Left colon (tissue), 2 donors: ENCODE measurements at regions not wholly inside any gene's neighbourhood (a gene's known extent, or its start where the extent isn't known, plus 50 kb on each side); places are given as distances from the start of the nearest gene placed in this dataset.
"Not testable (repeated sequence)": the region's sequence is repeated elsewhere in the genome, so short reads cannot be mapped to it uniquely, and the experiment has no call there.

Experiments
- ATAC-seq: fragments of 200-7000 bp; cut with Tn5 transposase; one replicate; pipeline ENCODE4 v1.9.1; 2020; ENCODE audit warnings: mild to moderate bottlenecking, moderate library complexity
- DNase-seq, 2 donors: peaks; one replicate each; pipeline ENCODE4 v3.0.0-alpha.2; 2020
- intact Hi-C, 2 donors: fragments of 100-400 bp; cut with DNase I in 1 of 2; cut with micrococcal nuclease in 1 of 2; formaldehyde crosslinking; loops; one replicate each; pipeline versions ENCODE4 v1.11.2 to v1.14.0; 2022; cut with DNase I, micrococcal nuclease
- donor health status: DM: no; HTN: no; CAD: no.
- donor health status: DM: yes; HTN: yes; CAD: no.

DNA sequence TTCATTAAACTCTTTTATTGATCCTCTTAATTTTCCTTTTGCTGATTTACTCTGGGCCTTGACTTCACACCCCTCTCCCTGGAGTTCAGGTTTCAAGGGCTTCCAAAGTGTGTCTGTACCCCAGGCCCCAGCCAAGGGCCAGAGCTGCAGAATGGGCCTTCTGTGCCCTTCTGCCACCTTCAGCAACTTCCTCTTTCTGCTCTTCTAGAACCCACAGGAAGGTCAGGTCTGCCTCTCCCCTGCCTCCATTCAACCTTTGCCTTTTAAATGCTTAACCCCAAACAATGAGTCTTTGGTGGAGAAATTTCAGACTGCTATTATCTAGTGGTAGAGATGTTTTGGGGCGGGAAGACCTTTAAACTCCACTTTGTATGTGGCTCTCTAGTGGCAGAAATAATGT lies 63.1 kb downstream of the TSN start:
- no peak for DNase-seq
- ATAC-seq: no peak
- intact Hi-C loops: no loop called here

DNA sequence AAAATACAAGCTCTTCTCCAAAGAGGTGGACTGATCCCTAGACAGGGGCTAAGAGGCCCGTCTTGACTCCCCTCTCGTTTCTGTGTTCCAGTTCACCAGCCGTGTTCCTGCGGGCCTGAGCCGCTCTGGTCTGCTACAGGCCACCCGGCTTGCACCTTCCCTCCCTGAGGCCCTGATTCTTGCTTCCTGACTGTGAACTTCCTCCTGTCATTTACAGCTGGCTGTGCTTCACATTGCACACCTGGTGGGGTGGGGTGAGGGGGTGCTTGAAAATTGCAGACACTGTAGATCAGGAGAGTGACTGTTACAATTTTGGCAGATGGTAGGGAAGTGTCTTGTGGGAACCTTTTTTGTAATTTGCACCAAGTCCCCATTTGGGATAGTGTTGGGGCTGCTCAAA lies 64.4 kb downstream of the TSN start:
- intact Hi-C loops: no loop called here
- ATAC-seq: peak; percentile 70
- DNase-seq: peak in 1 of 2 donors; percentile 14

- no peak for DNase-seq
- no peak for ATAC-seq
- intact Hi-C loops: no loop called here
Observed at GRCh38 chr2:121821476-121822158, 66.2 kb downstream of the TSN start.

- intact Hi-C loops: no loop called here
- ATAC-seq (no peak), DNase-seq (no peak)
Observed at GRCh38 chr2:121824264-121824663, 68.8 kb downstream of the TSN start.

- intact Hi-C loops: no loop called here
- DNase-seq: peak; percentile 42 to 69
- ATAC-seq: peak; percentile 93
Observed at GRCh38 chr2:121825003-121825950, 69.8 kb downstream of the TSN start.

DNA sequence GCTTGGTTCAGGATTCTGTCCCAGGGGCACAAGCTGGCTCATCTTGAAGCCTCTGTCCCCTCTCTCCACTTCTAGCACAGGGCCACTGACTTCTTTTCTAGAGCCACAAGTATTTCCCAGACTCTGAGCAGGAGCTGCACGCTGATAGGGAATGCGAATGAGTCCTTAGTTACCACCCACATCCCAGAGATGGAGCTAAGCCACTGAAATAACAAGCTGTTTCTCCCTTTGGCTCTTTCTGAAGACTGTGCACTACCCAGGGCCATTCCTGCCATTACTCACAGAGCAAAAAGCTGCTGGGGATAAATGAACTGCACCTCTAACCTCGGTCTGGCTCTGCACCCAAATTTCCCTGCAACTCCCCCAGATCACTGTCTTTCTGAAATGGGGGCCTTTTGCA lies 70.6 kb downstream of the TSN start:
- no peak for ATAC-seq
- intact Hi-C loops: no loop called here
- DNase-seq: no peak

DNA sequence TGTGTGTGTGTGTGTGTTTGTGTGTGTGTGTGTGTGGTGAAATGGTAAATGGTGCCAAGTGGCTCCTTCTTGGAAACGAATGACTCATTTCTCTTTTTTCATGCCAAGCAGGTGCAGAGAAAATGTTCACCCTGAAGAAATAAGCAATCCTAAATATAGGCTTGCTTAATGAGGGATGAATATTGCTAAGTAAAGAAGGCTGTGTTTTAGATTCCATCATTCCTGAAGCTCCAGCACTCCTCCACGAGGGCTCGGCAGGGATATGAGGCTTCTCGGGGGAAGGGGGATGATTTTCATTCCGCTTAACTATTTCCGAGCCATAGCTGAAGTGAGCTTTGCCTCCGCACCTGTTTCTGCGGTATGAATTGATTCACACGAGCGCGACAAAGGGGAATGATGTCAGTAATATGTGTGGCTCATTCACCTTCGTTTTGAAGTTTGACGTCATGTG lies 72.9 kb downstream of the TSN start:
- ATAC-seq: no peak
- DNase-seq: no peak
- intact Hi-C loops: no loop called here

GRCh38 chr2:121830809-121831208 lies 75.4 kb downstream of the TSN start:
- DNase-seq (no peak), ATAC-seq (no peak)
- intact Hi-C loops: no loop called here

GRCh38 chr2:121831841-121832240 lies 76.4 kb downstream of the TSN start:
- intact Hi-C loops: no loop called here
- peak in 1 of 2 donors; percentile 34 for DNase-seq
- no peak for ATAC-seq

- DNase-seq (no peak), ATAC-seq (no peak)
- intact Hi-C loops: no loop called here
Observed at GRCh38 chr2:121832412-121833357, 77.2 kb downstream of the TSN start.

DNA sequence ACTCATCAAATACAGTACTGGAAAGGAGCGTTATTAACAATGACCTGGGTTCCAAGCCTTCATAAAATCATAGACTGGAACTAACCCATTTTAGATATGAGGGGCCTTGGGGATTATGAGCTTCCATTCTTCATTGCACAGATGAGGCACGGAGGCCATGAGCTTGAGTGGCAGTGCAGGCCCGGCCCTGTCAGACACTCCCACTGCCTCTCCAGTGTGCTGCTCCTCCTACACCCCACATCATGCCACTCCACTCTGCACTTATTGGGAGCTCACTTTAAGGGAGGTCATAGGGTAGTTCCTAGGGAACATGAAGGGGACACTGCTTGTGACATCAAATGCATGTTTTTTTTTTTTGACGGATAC lies 77.9 kb downstream of the TSN start:
- no peak for DNase-seq
- intact Hi-C loops: no loop called here
- ATAC-seq: no peak

GRCh38 chr2:121836611-121837010 lies 81.2 kb downstream of the TSN start:
- DNase-seq (no peak), ATAC-seq (no peak)
- intact Hi-C loops: no loop called here

GRCh38 chr2:121837591-121837990 lies 82.1 kb downstream of the TSN start:
- DNase-seq (no peak), ATAC-seq (no peak)
- intact Hi-C loops: no loop called here

DNA sequence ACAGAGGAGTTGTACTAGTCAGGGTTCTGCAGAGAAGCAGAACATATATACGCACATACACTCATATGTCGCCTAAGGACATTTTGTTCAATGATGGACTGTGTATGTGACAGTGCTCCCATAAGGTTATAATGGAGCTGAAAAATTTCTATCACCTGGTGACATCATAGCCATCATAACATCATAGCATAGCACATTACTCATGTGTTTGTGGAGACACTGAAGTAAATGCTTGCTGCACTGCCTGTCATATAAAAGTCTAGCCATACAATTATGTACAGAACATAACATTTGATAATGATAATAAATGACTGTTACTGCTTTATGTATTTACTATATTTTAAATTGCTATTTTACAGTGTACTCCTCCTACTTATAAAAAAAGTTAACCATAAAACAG lies 83.1 kb downstream of the TSN start:
- intact Hi-C loops: no loop called here

DNA sequence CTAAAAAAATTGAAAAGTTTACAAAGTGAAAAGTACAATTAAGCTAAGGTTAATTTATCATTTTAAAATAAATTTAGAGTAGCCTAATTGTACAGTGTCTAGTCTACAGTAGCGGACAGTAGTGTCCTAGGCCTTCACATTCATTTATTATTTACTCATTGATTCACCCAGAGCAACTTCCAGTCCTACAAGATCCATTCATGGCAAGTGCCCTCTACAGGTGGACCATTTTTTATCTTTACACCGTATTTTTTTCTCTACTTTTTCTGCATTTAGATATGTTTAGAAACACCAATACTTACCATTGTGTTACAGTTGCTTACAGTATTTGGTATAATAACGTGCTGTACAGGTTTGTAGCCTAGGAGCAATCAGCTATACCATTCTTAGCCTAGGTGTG lies 84.1 kb downstream of the TSN start:
- intact Hi-C loops: no loop called here
- ATAC-seq (no peak), DNase-seq (no peak)

More for the DNA sequence above, 83.1 kb downstream of the TSN start:
- ATAC-seq (peak; percentile 97), DNase-seq (no peak)

GRCh38 chr2:121849236-121849635 lies 93.8 kb downstream of the TSN start:
- no peak for ATAC-seq
- intact Hi-C loops: no loop called here
- no peak for DNase-seq

GRCh38 chr2:121853149-121853548 lies 97.7 kb downstream of the TSN start:
- intact Hi-C loops, DNase-seq, ATAC-seq: not testable (repeated sequence)

DNA sequence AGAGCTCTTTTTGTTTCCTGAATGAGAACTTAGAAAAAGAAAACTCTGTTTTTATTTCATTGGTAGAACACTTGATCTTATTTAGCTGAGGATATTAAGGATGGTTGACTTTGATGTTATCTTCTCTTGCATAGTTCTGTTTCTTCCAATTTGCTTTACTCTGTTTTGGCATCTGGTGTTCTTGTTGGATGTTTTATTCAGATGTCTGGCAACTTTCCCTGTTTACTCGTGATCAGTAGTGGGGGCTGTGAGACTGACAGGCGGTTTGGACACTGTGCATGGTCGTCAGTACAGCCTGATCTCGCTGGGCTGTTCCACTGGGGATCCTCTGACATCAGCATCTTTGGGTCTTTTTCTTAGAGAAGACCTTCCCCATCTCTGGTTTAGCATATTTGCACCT lies 100.1 kb downstream of the TSN start:
- no peak for ATAC-seq
- DNase-seq: no peak
- intact Hi-C loops: no loop called here

- no peak for ATAC-seq
- DNase-seq: no peak
- intact Hi-C loops: no loop called here
Observed at GRCh38 chr2:121856360-121856759, 100.9 kb downstream of the TSN start.
